NCI-H2081 treated with DMSO at 0.1 percent for 48 hours (cell line): ENCODE measurements at regions not wholly inside any gene's neighbourhood (a gene's known extent, or its start where the extent isn't known, plus 50 kb on each side); places are given as distances from the start of the nearest gene placed in this dataset.
"Not testable (repeated sequence)": the region's sequence is repeated elsewhere in the genome, so short reads cannot be mapped to it uniquely, and the experiment has no call there.

Source experiments
- DNase-seq: peaks from one replicate; lab custom pipeline; 2025; lab: John Stamatoyannopoulos, UW

DNA sequence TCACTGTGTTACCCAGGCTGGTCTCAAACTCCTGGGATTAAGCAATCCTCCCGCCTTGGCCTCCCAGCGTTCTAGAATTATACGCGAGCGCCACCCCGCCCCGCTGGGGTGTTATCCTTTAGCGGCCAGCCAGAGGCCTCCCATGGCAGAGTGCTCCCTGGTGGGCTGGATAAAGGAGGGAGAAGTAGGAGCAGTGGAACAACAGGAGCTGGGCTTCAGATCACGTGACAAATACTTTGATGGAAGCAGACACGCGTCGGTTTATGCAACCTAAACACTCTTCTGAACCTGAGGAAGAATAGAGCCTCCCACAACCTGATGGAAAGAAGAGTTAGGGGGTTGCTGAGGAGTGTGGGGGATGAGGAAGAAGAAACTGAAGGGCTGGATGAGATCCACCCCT is 2114.0 kb downstream of the TP53TG3F start:
- DNase-seq = no peak

- no peak for DNase-seq
Measured at GRCh38 chr16:35574011-35574410, 2114.6 kb downstream of the TP53TG3F start.

GRCh38 chr16:35574454-35575431 is 2115.3 kb downstream of the TP53TG3F start:
- DNase-seq = no peak

GRCh38 chr16:35575432-35575821 is 2116.0 kb downstream of the TP53TG3F start:
- DNase-seq = no peak

DNA sequence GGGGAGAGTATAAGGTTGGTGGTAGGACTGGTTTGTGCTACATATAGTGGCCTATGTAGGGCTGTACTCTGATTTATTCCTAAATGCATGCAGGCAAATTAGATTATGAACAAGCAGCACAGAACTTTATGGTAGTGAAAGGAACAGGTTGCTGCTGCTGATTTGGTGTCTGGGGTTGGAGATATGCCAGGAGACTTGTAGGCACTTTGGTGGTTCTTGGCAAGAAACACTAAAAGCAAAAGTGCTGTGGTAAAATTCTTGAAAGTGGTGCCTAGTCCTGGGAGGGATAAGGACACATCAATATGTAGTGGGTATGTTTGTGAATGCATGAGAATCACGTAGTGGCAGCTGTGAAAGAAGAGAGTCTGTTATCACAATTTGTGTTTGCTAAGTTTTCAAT is 2126.0 kb downstream of the TP53TG3F start:
- DNase-seq = no peak

- not testable (repeated sequence) for DNase-seq
Measured at GRCh38 chr16:35590913-35591312, 2131.5 kb downstream of the TP53TG3F start.

DNA sequence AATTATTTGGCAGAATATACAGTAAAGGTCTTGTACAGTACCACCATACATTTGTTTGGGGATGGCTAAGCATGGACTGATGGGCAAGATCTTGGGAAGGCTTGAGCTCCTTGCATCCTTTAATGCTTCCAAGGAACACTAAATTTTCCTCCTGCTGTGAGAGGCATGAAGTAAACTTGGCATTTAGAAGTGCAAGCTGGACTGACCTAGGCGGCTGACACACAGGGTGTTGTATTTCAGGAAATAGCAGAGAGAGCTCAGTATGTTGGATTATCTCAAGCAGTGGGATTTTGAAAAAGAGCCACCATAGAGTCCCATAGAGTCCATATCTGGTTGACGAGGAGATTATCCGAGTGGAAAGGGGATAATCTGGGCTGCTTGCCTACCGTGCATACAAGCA is 2137.1 kb downstream of the TP53TG3F start:
- no peak for DNase-seq

- DNase-seq = peak; percentile 25
Measured at GRCh38 chr16:35598696-35599332, 2139.4 kb downstream of the TP53TG3F start.

DNA sequence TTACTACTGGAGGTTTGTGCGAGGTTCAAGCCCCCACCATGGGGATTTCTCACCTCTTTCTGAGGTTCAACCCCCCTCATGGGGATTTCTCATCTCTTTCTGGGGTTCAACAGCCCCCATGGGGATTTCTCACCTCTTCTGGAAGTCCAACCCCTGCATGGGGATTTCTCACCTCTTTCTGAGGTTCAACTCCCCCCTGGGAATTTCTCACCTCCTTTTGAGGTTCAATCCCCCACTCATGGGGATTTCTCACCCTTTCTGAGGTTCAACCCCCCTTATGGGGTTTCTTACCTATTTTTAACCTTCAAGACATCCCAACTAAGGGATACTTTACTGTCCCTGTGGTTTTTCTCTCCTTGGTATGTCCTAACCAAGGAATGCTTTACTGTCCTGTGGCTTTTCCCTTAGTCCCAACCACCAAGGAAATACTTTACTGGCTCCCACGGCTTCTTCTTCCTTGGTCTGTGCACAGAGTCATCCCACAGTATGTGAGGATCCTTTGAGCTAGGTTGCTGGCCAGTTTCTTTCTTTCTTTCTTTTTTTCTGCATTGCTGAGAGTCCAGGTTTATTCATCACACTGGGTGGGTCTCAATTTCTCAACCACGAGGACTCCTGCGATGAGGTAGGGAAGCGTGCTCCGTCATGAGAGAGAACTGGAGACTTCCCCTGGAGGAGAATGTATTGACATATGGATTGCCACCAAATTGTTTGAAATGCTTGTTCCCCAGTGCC is 2140.2 kb downstream of the TP53TG3F start:
- no peak for DNase-seq

DNA sequence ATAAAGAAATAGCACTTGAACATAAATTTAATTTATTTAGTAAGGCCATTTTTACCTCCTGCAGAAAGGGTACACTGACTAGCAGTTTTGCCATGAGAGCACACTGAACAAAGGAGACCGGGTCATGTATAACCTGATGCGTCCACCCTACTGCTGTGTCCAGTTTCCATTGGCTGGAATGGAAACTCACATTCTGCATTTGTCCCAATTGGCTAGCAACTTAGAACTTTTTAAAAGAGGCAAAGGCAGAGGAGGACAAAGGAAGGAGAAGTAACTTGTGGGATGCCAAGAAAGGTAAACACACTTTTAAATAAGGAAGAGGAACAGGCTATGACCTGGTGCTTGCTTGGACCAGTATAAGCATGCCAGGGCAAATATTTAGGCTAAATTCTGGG is 2140.7 kb downstream of the TP53TG3F start:
- not testable (repeated sequence) for DNase-seq

- no peak for DNase-seq
Measured at GRCh38 chr16:35602116-35602515, 2142.7 kb downstream of the TP53TG3F start.

GRCh38 chr16:35603371-35603770 is 2144.0 kb downstream of the TP53TG3F start:
- not testable (repeated sequence) for DNase-seq

- DNase-seq = no peak
Measured at GRCh38 chr16:35605921-35606320, 2146.5 kb downstream of the TP53TG3F start.

GRCh38 chr16:35614883-35615282 is 2155.5 kb downstream of the TP53TG3F start:
- not testable (repeated sequence) for DNase-seq

GRCh38 chr16:35619176-35619575 is 2159.8 kb downstream of the TP53TG3F start:
- not testable (repeated sequence) for DNase-seq

GRCh38 chr16:35626041-35626440 is 2166.6 kb downstream of the TP53TG3F start:
- DNase-seq = no peak

GRCh38 chr16:35628976-35629375 is 2169.6 kb downstream of the TP53TG3F start:
- DNase-seq = no peak

GRCh38 chr16:35631261-35631945 is 2172.0 kb downstream of the TP53TG3F start:
- DNase-seq = no peak

DNA sequence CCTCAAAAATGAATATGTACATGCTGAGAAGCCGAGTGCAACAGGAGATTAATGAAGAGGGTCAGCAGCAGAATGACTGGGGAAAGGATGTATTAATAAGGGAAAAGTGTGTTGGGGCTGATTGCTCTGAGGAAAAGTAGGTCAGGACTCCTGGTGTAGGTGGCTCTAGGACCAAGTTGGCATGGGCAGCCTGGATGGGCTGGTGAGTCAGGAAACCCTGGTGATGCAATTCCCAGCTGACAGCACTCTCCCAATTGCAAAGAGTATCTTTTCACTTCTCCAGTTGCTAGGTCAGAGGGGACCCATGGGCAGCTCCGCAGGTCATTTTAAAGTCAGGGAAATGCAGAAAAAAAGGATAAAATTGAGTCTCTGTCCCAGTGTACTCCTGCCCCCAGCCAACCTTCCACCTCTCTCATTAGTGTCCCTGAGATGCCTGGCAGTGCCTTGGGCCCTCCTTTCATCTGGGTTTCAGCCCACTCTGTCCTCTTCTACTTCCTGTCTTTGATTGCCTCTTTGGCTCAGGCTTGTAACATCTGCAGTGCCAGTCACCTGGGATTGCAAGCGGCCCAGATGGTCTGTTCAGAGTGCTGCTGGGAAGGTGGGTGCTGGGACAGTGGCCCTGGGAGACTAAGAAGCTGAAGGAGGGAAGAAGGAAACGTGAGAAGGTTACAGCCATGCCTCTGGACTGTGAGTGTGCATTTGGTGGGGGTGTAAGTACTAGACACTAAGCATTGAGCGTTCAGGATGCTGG is 2177.2 kb downstream of the TP53TG3F start:
- no peak for DNase-seq

GRCh38 chr16:35637683-35638082 is 2178.3 kb downstream of the TP53TG3F start:
- DNase-seq = no peak
